ENCODE measurements at regions not wholly inside any gene's neighbourhood (a gene's known extent, or its start where the extent isn't known, plus 50 kb on each side); places are given as distances from the start of the nearest gene placed in this dataset.

DNA sequence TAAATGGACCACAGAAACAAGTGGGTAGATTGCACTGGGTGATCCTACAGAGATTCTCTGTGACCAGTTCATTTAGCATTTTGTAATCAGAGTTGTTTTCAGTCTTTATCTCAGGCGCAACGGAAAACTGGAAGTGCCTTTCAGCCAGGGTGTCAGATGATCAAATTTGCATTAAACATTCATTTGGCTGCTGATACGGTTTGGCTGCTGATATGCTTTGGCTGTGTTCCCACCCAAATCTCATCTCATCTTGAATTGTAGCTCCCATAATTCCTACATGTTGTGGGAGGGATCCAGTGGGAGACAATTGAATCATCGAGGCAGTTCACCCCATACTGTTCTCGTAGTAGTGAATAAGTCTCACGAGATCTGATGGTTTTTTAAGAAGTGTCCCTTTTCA, 1396.1 kb upstream of the TMEFF2 start:
- TF ChIP-seq CTCF (IDR thresholded peaks at IDR 0.05 in 8 of 11, conservative IDR thresholded peaks at IDR 0.05 in 3 of 11) (no peak), POLR2A (IDR thresholded peaks at IDR 0.05) (no peak), POLR2AphosphoS5 (IDR thresholded peaks at IDR 0.05) (no peak)

All from spleen (tissue), 7 donors.